ENCODE measurements at regions not wholly inside any gene's neighbourhood (a gene's known extent, or its start where the extent isn't known, plus 50 kb on each side); places are given as distances from the start of the nearest gene placed in this dataset.

DNA sequence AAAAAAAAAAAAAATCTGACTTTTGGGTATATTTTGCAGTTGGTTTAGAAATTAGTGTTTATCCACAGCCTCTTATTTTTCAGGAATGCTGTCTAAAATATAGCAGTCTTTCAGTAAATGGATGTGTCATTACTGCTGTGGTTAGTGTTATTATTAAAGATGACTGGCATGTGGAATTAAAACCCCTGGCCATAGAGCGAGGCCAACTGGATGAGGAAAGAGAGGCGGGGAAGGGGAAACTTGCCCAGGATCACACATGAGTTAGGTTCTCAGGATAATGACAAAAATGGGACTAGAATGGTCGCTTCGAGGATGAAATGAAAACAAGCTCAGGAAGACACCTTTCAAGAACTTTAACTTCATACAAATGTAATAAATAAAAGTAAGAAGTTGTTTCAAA is 57.4 kb upstream of the APCDD1 start:
- no peak for TF ChIP-seq CTCF (conservative IDR thresholded peaks at IDR 0.05; ENCODE audit: low read depth, low read length)
- DNase-seq (ENCODE audit: low read depth) = no peak
- no peak overlapping the region for H3K4me3 ChIP-seq (ENCODE audit: low read depth, low read length)

DNA sequence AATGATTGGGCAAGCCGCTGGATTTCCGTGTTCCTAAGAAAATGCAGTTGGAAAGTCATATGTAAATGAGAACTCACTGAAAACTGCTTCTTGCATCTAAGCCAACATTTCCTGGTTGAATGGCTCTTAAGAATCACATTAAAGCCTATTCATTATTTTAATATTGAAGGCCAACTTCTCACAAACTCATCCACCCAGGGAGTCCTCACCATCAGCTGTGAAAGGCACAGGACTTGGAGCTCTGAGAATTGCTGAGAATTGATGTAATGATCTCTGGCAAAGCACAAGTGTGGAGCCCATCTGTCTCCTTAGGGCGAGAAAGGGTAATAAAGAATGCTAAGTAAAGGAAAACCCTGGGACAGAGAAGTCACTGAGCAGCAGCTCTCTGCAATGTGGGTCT is 55.9 kb upstream of the APCDD1 start:
- TF ChIP-seq CTCF (conservative IDR thresholded peaks at IDR 0.05; ENCODE audit: low read depth, low read length) = no peak
- no peak for DNase-seq (ENCODE audit: low read depth)

DNA sequence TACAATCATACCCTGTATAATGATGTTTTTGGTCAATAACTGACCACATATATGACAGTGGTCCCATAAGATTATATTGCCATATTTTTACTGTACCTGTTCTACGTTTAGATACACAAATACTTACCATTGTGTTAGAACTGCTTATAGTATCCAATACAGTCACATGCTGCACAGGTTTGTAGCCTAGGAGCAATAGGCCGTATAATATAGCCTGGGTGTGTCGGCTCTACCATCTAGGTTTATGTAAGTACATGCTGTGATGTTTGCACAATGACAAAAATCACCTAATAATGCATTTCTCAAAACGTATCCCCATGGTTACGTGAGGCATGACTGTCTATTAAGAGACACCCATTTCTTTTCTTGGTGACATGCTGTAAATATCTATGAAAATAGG is 55.0 kb upstream of the APCDD1 start:
- H3K4me3 ChIP-seq (ENCODE audit: low read depth, low read length) = no peak overlapping the region
- no peak for TF ChIP-seq CTCF (conservative IDR thresholded peaks at IDR 0.05; ENCODE audit: low read depth, low read length)
- no peak for DNase-seq (ENCODE audit: low read depth)

More for the DNA sequence above, 55.9 kb upstream of the APCDD1 start:
- H3K4me3 ChIP-seq (ENCODE audit: low read depth, low read length) = no peak overlapping the region

DNA sequence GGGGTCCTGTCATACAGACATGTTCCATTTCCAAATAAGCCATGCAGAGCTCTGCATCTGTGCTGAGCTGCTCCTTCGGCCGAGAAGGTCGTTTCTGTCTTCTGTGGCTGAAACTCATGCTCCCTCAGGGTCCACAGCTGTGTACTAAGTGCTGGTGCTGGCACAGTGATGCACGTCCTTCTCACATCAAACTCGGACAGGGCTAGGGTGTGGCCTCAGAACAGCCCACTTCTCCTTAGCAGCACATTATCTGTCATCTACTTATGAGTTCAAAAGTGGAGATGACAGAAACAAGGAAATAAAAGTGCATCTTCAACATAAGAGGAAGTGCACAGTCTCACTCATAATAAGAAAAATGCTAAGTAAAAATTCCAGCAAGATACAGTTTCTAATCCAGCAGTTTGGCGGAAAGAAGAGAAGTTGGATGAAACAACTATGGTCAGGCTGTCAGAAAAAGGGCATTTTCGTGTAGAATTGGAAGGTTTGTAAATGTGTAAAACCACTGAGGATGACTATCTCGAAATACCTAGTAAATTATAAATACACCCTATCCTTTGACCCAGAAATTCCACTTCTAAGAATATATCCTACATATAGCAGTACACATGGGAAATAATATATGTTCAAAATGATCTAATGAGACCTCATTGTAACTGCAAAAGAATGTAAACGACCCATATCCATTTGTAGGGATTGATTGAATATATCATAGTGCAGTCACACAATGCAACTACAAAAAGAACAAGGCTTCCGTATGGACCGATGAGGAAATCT is 53.7 kb upstream of the APCDD1 start:
- DNase-seq (ENCODE audit: low read depth) = no peak
- no peak for TF ChIP-seq CTCF (conservative IDR thresholded peaks at IDR 0.05; ENCODE audit: low read depth, low read length)
- H3K4me3 ChIP-seq (ENCODE audit: low read depth, low read length) = no peak overlapping the region

DNA sequence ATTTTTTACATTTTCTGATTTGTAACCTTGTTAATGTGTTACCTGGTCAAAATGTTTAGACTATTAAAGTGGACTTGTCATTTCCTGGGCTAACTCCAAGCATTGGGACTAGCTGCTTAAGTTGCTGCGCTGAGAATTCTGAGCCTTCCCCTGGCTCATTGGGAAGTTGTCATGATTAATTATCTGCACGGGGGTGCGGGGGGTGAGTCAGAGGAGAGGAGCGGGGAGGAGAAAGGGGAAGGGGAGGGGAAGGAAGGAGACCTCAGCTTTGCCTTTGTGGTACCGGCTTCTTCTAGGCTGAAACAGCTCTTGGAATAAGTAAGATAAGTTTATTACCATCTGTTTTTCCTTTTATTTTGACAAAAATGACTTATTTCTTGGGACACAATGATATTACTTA is 52.9 kb upstream of the APCDD1 start:
- DNase-seq (ENCODE audit: low read depth) = no peak
- TF ChIP-seq CTCF (conservative IDR thresholded peaks at IDR 0.05; ENCODE audit: low read depth, low read length) = no peak
- H3K4me3 ChIP-seq (ENCODE audit: low read depth, low read length) = no peak overlapping the region

GRCh38 chr18:10401930-10402329 is 52.5 kb upstream of the APCDD1 start:
- TF ChIP-seq CTCF (conservative IDR thresholded peaks at IDR 0.05; ENCODE audit: low read depth, low read length) = no peak
- H3K4me3 ChIP-seq (ENCODE audit: low read depth, low read length) = no peak overlapping the region
- DNase-seq (ENCODE audit: low read depth) = no peak

All from choroid plexus epithelial cell (primary cell).